A549 (cell line): ENCODE measurements at regions not wholly inside any gene's neighbourhood (a gene's known extent, or its start where the extent isn't known, plus 50 kb on each side); places are given as distances from the start of the nearest gene placed in this dataset.

Experiments used
- CTCF ChIP-seq: fragments of >200 bp; sonication (Bioruptor Twin); formaldehyde crosslinking; IDR thresholded peaks from 3 replicates; pipeline ENCODE4 v1.5.1; 2016
- ESRRA ChIP-seq: fragments of 150-350 bp; IDR thresholded peaks from 2 replicates; pipeline ENCODE4 v1.6.1; 2014; ENCODE audit warnings: mild to moderate bottlenecking, low read length, borderline replicate concordance
- MYC ChIP-seq: IDR thresholded peaks from 2 replicates; pipeline ENCODE4 v1.6.1; 2012; ENCODE audit warnings: mild to moderate bottlenecking, inconsistent platforms, low read length, improper control_type of control experiment, borderline replicate concordance

GRCh38 chr21:18070392-18070791 is 174.2 kb upstream of the CHODL start:
- TF ChIP-seq CTCF, result no peak
- TF ChIP-seq ESRRA, result no peak
- no peak for TF ChIP-seq MYC
